AG04450 (cell line): ENCODE measurements at regions not wholly inside any gene's neighbourhood (a gene's known extent, or its start where the extent isn't known, plus 50 kb on each side); places are given as distances from the start of the nearest gene placed in this dataset.

ENCODE experiments used
- CTCF ChIA-PET: fragments of 300-600, 350-600 bp; formaldehyde crosslinking; extraction: SDS; loops from one replicate; lab custom pipeline; 2022; ENCODE audit warnings: antibody characterized with exemption, inconsistent platforms; lab: Charles Lee
- POLR2A ChIA-PET: fragments of 350-600 bp; formaldehyde crosslinking; extraction: SDS; loops from one replicate; lab custom pipeline; 2021; ENCODE audit warnings: antibody characterized with exemption, inconsistent platforms; lab: Yijun Ruan, JAX
- DNase-seq: peaks from one replicate; pipeline ENCODE4 v3.0.0-alpha.2; 2011; ENCODE audit warnings: low read depth, low spot score
- H3K27ac ChIP-seq: one replicate; pipeline ENCODE4 v1.5.1; 2012; ENCODE audit warnings: low read depth, low read length, control low read depth
- H3K27me3 ChIP-seq: one replicate; pipeline ENCODE4 v1.6.0; 2012; ENCODE audit warnings: low read length; ENCODE audit not compliant: control insufficient read depth, insufficient read depth
- H3K4me3 ChIP-seq: 2 replicates; pipeline ENCODE4 v1.5.1; 2011; ENCODE audit warnings: mild to moderate bottlenecking, low read depth, low read length, control low read depth
- H3K9me3 ChIP-seq: 2 replicates; pipeline ENCODE4 v1.5.1; 2012; ENCODE audit warnings: low read length; ENCODE audit not compliant: control insufficient read depth, insufficient read depth
- CTCF ChIP-seq: IDR thresholded peaks from 2 replicates; pipeline ENCODE4 v1.5.1; 2011; ENCODE audit warnings: low read depth, low read length, control low read depth, inconsistent platforms

GRCh38 chr4:59258002-59258401, 1942.1 kb upstream of the ADGRL3 start:
- CTCF ChIA-PET, result no interaction called here
- Histone ChIP-seq H3K9me3 (peaks cover 5% of the 10 kb centered on the region; the same call in 1 of the 2 replicates), H3K4me3 (no peak overlapping the region), H3K27ac (no peak overlapping the region), H3K27me3 (no peaks in the 10 kb centered on the region)
- no peak for DNase-seq
- TF ChIP-seq CTCF, result no peak
- POLR2A ChIA-PET, result no interaction called here

GRCh38 chr4:59307609-59308008, 1892.5 kb upstream of the ADGRL3 start:
- TF ChIP-seq CTCF, result no peak
- Histone ChIP-seq H3K27ac (no peak overlapping the region), H3K9me3 (no peaks in the 10 kb centered on the region), H3K4me3 (no peak overlapping the region), H3K27me3 (no peaks in the 10 kb centered on the region)
- no peak for DNase-seq
- ChIA-PET CTCF (no interaction called here), POLR2A (no interaction called here)

GRCh38 chr4:59314637-59315036, 1885.5 kb upstream of the ADGRL3 start:
- CTCF ChIA-PET, result no interaction called here
- no peaks in the 10 kb centered on the region for H3K27me3 ChIP-seq
- no peak for TF ChIP-seq CTCF
- DNase-seq, result no peak
- POLR2A ChIA-PET, result no interaction called here
- no peak overlapping the region for H3K4me3 ChIP-seq
- H3K27ac ChIP-seq, result no peak overlapping the region
- H3K9me3 ChIP-seq, result no peaks in the 10 kb centered on the region

GRCh38 chr4:59339631-59340030, 1860.5 kb upstream of the ADGRL3 start:
- no peak for DNase-seq
- no peak for TF ChIP-seq CTCF
- Histone ChIP-seq H3K9me3 (peaks cover 4% of the 10 kb centered on the region), H3K4me3 (no peak overlapping the region), H3K27ac (no peak overlapping the region), H3K27me3 (no peaks in the 10 kb centered on the region)
- CTCF ChIA-PET, result no interaction called here
- POLR2A ChIA-PET, result no interaction called here

GRCh38 chr4:59341506-59341905, 1858.6 kb upstream of the ADGRL3 start:
- CTCF ChIA-PET, result no interaction called here
- no peak for TF ChIP-seq CTCF
- H3K9me3 ChIP-seq, result no peaks in the 10 kb centered on the region
- POLR2A ChIA-PET, result no interaction called here
- no peak overlapping the region for H3K27ac ChIP-seq
- no peak for DNase-seq
- H3K27me3 ChIP-seq, result no peaks in the 10 kb centered on the region
- H3K4me3 ChIP-seq, result no peak overlapping the region
